ENCODE measurements at regions not wholly inside any gene's neighbourhood (a gene's known extent, or its start where the extent isn't known, plus 50 kb on each side); places are given as distances from the start of the nearest gene placed in this dataset.

- Mint-ChIP-seq H3K9me3 (no peaks in the 10 kb centered on the region), H3K27ac (no peak overlapping the region), H3K4me1 (no peaks in the 10 kb centered on the region), H3K4me3 (no peak overlapping the region), H3K36me3 (ENCODE audit: low read depth) (no peaks in the 10 kb centered on the region), H3K27me3 (no peaks in the 10 kb centered on the region)
- no peak for TF ChIP-seq CTCF (IDR thresholded peaks at IDR 0.05)
- intact Hi-C loops (cut with micrococcal nuclease), result no loop called here
- no peak for DNase-seq
- ChIA-PET CTCF (no interaction called here), POLR2A (no interaction called here)
- no peak for ATAC-seq (ENCODE audit: low read depth)
Observed at GRCh38 chr6:167471548-167471930, 146.7 kb downstream of the TTLL2 start.

GRCh38 chr6:167472148-167472547, 147.3 kb downstream of the TTLL2 start:
- intact Hi-C loops (cut with micrococcal nuclease), result no loop called here
- H3K36me3 Mint-ChIP-seq (ENCODE audit: low read depth), result no peaks in the 10 kb centered on the region
- no peak for TF ChIP-seq CTCF (IDR thresholded peaks at IDR 0.05)

GRCh38 chr6:167472880-167473279, 148.0 kb downstream of the TTLL2 start:
- Mint-ChIP-seq H3K4me3 (no peak overlapping the region), H3K27me3 (no peaks in the 10 kb centered on the region), H3K4me1 (no peaks in the 10 kb centered on the region), H3K36me3 (ENCODE audit: low read depth) (no peaks in the 10 kb centered on the region), H3K9me3 (no peaks in the 10 kb centered on the region), H3K27ac (no peak overlapping the region)
- DNase-seq (no peak), ATAC-seq (ENCODE audit: low read depth) (no peak)
- intact Hi-C loops (cut with micrococcal nuclease), result no loop called here
- TF ChIP-seq CTCF (IDR thresholded peaks at IDR 0.05), result no peak
- ChIA-PET POLR2A (no interaction called here), CTCF (no interaction called here)

More at GRCh38 chr6:167472148-167472547, 147.3 kb downstream of the TTLL2 start:
- DNase-seq (no peak), ATAC-seq (ENCODE audit: low read depth) (no peak)
- POLR2A ChIA-PET, result no interaction called here
- Mint-ChIP-seq H3K4me3 (no peak overlapping the region), H3K4me1 (no peaks in the 10 kb centered on the region), H3K27ac (no peak overlapping the region), H3K9me3 (no peaks in the 10 kb centered on the region), H3K27me3 (no peaks in the 10 kb centered on the region)
- CTCF ChIA-PET, result no interaction called here

- ChIA-PET CTCF (no interaction called here), POLR2A (no interaction called here)
- Mint-ChIP-seq H3K27ac (no peak overlapping the region), H3K4me1 (no peaks in the 10 kb centered on the region), H3K27me3 (no peaks in the 10 kb centered on the region), H3K9me3 (no peaks in the 10 kb centered on the region), H3K36me3 (ENCODE audit: low read depth) (no peaks in the 10 kb centered on the region), H3K4me3 (no peak overlapping the region)
- DNase-seq (no peak), ATAC-seq (ENCODE audit: low read depth) (no peak)
- TF ChIP-seq CTCF (IDR thresholded peaks at IDR 0.05), result no peak
- intact Hi-C loops (cut with micrococcal nuclease), result no loop called here
Observed at GRCh38 chr6:167474171-167474570, 149.3 kb downstream of the TTLL2 start.

GRCh38 chr6:167474725-167475124, 149.8 kb downstream of the TTLL2 start:
- H3K27ac Mint-ChIP-seq, result no peak overlapping the region
- no peak overlapping the region for H3K4me3 Mint-ChIP-seq
- no peaks in the 10 kb centered on the region for H3K9me3 Mint-ChIP-seq
- no peaks in the 10 kb centered on the region for H3K36me3 Mint-ChIP-seq (ENCODE audit: low read depth)
- no peaks in the 10 kb centered on the region for H3K27me3 Mint-ChIP-seq
- intact Hi-C loops (cut with micrococcal nuclease), result no loop called here
- peaks cover 4% of the 10 kb centered on the region for H3K4me1 Mint-ChIP-seq
- ATAC-seq (ENCODE audit: low read depth) (no peak), DNase-seq (no peak)
- TF ChIP-seq CTCF (IDR thresholded peaks at IDR 0.05), result no peak
- CTCF ChIA-PET, result no interaction called here
- POLR2A ChIA-PET, result no interaction called here

Measured in activated B cell treated with CpG ODN at 0.5 μM for 24 hours (primary cell).